Lower leg skin (tissue), 4 donors: ENCODE measurements at regions not wholly inside any gene's neighbourhood (a gene's known extent, or its start where the extent isn't known, plus 50 kb on each side); places are given as distances from the start of the nearest gene placed in this dataset.

ENCODE experiments used
- DNase-seq, 2 donors: peaks; one replicate each; pipeline ENCODE4 v3.0.0-alpha.2; 2019; ENCODE audit warnings: low spot score in 2 of 2
- H3K4me3 ChIP-seq: fragments of 200-600 bp; sonication (generic); 2 replicates; pipeline ENCODE4 v1.5.1; 2017; ENCODE audit warnings: mild to moderate bottlenecking, low read depth; ENCODE audit not compliant: poor library complexity, severe bottlenecking
- POLR2A ChIP-seq, 2 donors: fragments of 450-650 bp; IDR thresholded peaks; one replicate each; pipeline ENCODE4 v1.6.1; 2016 to 2017; ENCODE audit warnings: antibody characterized with exemption in 2 of 2, mild to moderate bottlenecking in 1 of 2, moderate library complexity in 1 of 2
- WGBS, 2 donors: methylation state at CpG; one replicate each; pipeline ENCODE4 v1.1.5; 2018; 5-methylcytosine and 5-hydroxymethylcytosine counted together
- intact Hi-C: fragments of 100-400 bp; cut with DNase I; formaldehyde crosslinking; loops from one replicate; pipeline ENCODE4 v1.15.0; 2023; ENCODE audit warnings: low total_unique reads
- TF ChIP-seq, protein P1 (sequence below), 3 donors: fragments of 450-650 bp; IDR thresholded peaks; one replicate each; pipeline ENCODE4 v1.5.1; 2016; ENCODE audit warnings: antibody characterized with exemption in 3 of 3, mild to moderate bottlenecking in 3 of 3, moderate library complexity in 2 of 3

DNA sequence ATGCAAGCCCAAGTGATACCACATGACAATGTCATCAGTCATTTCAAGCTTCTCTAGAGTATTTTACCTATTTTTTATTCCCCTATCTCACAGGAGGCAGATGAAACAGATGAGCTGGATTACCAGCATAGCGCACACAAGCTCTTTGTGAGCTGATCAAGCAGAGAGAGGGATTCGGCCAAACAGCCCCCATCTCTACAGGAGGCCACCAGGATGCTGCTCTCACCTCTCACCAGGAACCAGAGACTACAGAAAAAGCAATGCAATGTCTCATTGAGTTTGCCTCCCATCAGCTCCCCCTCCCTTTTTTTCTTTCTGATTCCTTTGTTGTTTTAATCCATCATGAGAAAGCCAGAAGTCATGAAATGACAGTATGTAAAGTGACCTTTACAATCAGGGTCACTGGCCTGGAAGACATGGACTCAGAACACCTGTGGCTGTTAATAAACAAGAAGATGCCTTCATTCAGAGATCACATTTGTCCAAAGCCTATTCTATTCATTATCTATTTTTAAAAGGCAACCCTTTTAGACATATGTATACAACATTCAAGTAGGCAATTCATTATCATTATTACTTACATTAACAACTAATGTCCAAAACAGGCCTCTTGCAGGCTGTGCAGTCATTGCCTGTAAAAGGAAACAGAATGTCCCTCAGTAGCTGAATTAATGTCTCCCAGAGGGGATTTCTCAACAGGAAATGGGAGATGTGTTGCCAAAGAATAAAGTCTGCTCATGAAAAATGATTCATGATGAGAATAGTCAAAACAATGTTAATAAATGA lies 656.6 kb downstream of the TBC1D4 start:
- TF ChIP-seq, protein P1, sequence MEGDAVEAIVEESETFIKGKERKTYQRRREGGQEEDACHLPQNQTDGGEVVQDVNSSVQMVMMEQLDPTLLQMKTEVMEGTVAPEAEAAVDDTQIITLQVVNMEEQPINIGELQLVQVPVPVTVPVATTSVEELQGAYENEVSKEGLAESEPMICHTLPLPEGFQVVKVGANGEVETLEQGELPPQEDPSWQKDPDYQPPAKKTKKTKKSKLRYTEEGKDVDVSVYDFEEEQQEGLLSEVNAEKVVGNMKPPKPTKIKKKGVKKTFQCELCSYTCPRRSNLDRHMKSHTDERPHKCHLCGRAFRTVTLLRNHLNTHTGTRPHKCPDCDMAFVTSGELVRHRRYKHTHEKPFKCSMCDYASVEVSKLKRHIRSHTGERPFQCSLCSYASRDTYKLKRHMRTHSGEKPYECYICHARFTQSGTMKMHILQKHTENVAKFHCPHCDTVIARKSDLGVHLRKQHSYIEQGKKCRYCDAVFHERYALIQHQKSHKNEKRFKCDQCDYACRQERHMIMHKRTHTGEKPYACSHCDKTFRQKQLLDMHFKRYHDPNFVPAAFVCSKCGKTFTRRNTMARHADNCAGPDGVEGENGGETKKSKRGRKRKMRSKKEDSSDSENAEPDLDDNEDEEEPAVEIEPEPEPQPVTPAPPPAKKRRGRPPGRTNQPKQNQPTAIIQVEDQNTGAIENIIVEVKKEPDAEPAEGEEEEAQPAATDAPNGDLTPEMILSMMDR (IDR thresholded peaks at IDR 0.05) = no peak
- no peak for TF ChIP-seq POLR2A (IDR thresholded peaks at IDR 0.05)
- WGBS, 2 donors = 83 to 93% methylated on average over 2 of the region's 2 CpGs

DNA sequence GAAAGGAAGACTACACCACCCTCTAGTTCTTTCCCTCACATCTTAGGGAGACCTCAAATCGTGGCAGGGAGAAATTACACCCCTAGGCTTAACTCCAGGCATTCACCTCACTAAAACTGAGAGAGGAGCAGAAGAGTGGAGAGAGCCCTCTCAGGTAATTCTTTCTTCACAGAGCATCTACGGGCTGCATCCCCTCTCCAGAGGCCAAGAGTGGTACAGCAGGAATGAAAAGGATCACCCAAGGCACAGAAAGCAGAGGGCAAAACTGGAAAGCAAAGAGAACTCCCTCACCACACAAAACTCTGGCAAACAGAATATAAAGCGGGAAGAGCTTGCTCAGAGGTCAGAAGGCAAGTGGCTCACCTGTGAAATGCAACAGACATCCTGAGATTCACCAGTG lies 661.2 kb downstream of the TBC1D4 start:
- H3K4me3 ChIP-seq = no peak overlapping the region
- 79 to 81% methylated on average over 3 of the region's 3 CpGs for WGBS, 2 donors
- intact Hi-C loops = no loop called here
- TF ChIP-seq, protein P1 (IDR thresholded peaks at IDR 0.05) = no peak
- TF ChIP-seq POLR2A (IDR thresholded peaks at IDR 0.05) = no peak
- DNase-seq = no peak

More for the DNA sequence above, 656.6 kb downstream of the TBC1D4 start:
- no peak overlapping the region for H3K4me3 ChIP-seq
- peak in 1 of 2 donors; percentile 24 for DNase-seq
- intact Hi-C loops = no loop called here

DNA sequence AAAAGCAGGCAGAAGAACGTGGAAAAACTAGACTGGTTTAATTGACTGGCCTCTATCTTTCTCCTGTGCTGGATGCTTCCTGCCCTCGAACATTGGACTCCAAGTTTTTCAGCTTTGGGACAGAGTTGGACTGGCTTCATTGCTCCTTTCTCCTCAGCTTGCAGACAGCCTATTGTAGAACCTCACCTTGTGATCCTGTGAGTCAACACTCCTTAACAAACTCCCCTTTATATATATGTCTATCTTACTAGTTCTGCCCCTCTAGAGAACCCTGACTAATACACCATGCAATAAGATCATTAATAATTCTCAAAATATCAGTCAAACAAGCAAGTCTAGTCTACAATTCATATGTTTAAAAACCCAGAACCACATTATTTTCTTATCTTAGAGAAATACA lies 662.4 kb downstream of the TBC1D4 start:
- 72 to 82% methylated on average over 2 of the region's 2 CpGs for WGBS, 2 donors
- no peak for DNase-seq
- intact Hi-C loops = no loop called here
- no peak overlapping the region for H3K4me3 ChIP-seq
- no peak for TF ChIP-seq POLR2A (IDR thresholded peaks at IDR 0.05)
- TF ChIP-seq, protein P1 (IDR thresholded peaks at IDR 0.05) = no peak

DNA sequence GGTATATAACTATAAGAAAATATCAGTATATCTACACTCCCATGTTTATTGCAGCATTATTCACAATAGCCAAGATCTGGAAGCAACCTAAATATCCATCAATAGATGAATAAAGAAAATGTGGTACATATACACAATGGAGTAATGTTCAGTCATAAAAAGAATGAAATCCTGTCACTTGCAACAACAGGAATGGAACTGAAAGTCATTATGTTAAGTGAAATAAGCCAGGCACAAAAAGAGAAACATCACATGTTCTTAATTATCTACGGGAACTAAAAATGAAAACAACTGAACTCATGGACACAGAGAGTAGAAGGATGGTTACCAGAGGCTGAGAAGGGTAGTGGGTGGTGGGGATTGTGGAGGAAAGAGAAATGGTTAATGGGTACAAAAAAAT lies 665.2 kb downstream of the TBC1D4 start:
- no peak for TF ChIP-seq POLR2A (IDR thresholded peaks at IDR 0.05)
- TF ChIP-seq, protein P1 (IDR thresholded peaks at IDR 0.05) = no peak
- no peak for DNase-seq
- no peak overlapping the region for H3K4me3 ChIP-seq
- WGBS, 2 donors = 59 to 69% methylated on average over 1 of the region's 1 CpG
- intact Hi-C loops = no loop called here

DNA sequence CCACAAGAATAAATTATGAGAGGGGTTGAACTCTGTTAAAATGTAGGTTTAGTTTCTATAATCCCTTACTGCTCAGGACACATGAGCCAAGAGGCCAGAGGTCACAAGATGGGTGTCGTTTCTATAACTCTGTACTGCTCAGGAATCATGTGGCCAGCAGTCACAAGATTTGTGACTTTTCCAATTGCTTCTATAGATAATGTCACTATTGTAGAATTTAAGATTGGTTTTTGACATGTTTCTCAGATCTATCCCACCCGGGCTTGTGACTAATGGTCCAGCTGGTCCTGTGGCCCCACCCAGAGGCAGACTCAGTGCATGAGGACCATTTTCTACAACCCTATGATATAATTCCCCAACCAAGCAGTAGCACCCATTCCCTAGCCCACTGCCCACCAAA lies 662.0 kb upstream of the KLF12 start:
- WGBS, 2 donors = 77 to 84% methylated on average over 2 of the region's 2 CpGs
- intact Hi-C loops = no loop called here
- no peak for TF ChIP-seq POLR2A (IDR thresholded peaks at IDR 0.05)
- TF ChIP-seq, protein P1 (IDR thresholded peaks at IDR 0.05) = no peak
- no peak for DNase-seq
- no peak overlapping the region for H3K4me3 ChIP-seq

DNA sequence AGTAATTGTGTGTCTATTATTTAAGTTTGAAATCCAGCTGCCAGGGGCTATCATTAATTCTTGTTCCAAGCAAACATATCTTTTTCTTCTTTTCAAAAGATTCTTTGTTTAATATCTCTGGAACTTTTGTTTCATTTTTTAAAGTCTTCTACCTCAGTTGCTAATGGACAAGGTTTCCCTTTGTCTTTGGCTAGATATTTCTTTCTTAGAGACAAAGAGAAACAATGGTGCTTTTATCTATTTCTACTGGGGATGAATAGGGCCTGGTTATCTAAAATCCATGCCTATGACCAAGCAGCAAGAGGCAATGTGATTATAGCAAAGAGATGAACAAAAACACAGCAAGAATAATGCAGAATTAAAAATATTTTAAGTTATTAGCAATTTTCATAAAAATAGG lies 661.3 kb upstream of the KLF12 start:
- TF ChIP-seq POLR2A (IDR thresholded peaks at IDR 0.05) = no peak
- TF ChIP-seq, protein P1 (IDR thresholded peaks at IDR 0.05) = no peak
- intact Hi-C loops = no loop called here
- H3K4me3 ChIP-seq = no peak overlapping the region
- DNase-seq = no peak
